H54 (cell line): ENCODE measurements at regions not wholly inside any gene's neighbourhood (a gene's known extent, or its start where the extent isn't known, plus 50 kb on each side); places are given as distances from the start of the nearest gene placed in this dataset.
"Not testable (repeated sequence)": the region's sequence is repeated elsewhere in the genome, so short reads cannot be mapped to it uniquely, and the experiment has no call there.

ENCODE experiments used
- DNase-seq: peaks from one replicate; pipeline ENCODE4 v3.0.0; 2011; ENCODE audit warnings: low spot score, mixed read lengths; ENCODE audit not compliant: insufficient read length
- FAIRE-seq: peaks from 3 replicates; lab custom pipeline; 2011; peaks lifted over from hg19 to GRCh38; lab: Jason Lieb, UNC
- POLR2A ChIP-seq: IDR thresholded peaks from 2 replicates; pipeline ENCODE4 v1.6.1; 2011; ENCODE audit warnings: low read depth, mild to moderate bottlenecking, low read length

GRCh38 chr22:48422900-48423480 is 1404.7 kb downstream of the BRD1 start:
- no peak for TF ChIP-seq POLR2A
- DNase-seq, result no peak
- no peak for FAIRE-seq

- no peak for FAIRE-seq
- DNase-seq, result no peak
- no peak for TF ChIP-seq POLR2A
Measured at GRCh38 chr22:48418831-48419230, 1408.8 kb downstream of the BRD1 start.

GRCh38 chr22:48417225-48418070 is 1410.2 kb downstream of the BRD1 start:
- DNase-seq, result no peak
- no peak for FAIRE-seq
- TF ChIP-seq POLR2A, result no peak

- DNase-seq, result no peak
- TF ChIP-seq POLR2A, result no peak
- no peak for FAIRE-seq
Measured at GRCh38 chr22:48416396-48417224, 1411.1 kb downstream of the BRD1 start.

GRCh38 chr22:48415520-48415919 is 1412.2 kb downstream of the BRD1 start:
- TF ChIP-seq POLR2A, result no peak
- FAIRE-seq (no peak), DNase-seq (no peak)

- DNase-seq (no peak), FAIRE-seq (no peak)
- TF ChIP-seq POLR2A, result no peak
Measured at GRCh38 chr22:48414651-48415050, 1413.0 kb downstream of the BRD1 start.

- not testable (repeated sequence) for FAIRE-seq, DNase-seq
Measured at GRCh38 chr22:48412931-48413330, 1414.7 kb downstream of the BRD1 start.

GRCh38 chr22:48410536-48410935 is 1417.1 kb downstream of the BRD1 start:
- FAIRE-seq, result no peak
- no peak for DNase-seq
- TF ChIP-seq POLR2A, result no peak

- no peak for FAIRE-seq
Measured at GRCh38 chr22:48407256-48407955, 1420.3 kb downstream of the BRD1 start.

GRCh38 chr22:48406161-48406560 is 1421.5 kb downstream of the BRD1 start:
- no peak for DNase-seq
- TF ChIP-seq POLR2A, result no peak
- FAIRE-seq, result no peak

More at GRCh38 chr22:48407256-48407955, 1420.3 kb downstream of the BRD1 start:
- TF ChIP-seq POLR2A, result no peak
- DNase-seq, result no peak

GRCh38 chr22:48405741-48406140 is 1421.9 kb downstream of the BRD1 start:
- FAIRE-seq (no peak), DNase-seq (no peak)
- no peak for TF ChIP-seq POLR2A

- no peak for FAIRE-seq
Measured at GRCh38 chr22:48404801-48405447, 1422.7 kb downstream of the BRD1 start.

More at GRCh38 chr22:48404801-48405447, 1422.7 kb downstream of the BRD1 start:
- TF ChIP-seq POLR2A, result no peak
- no peak for DNase-seq
